Colon (tissue), 2 donors: ENCODE measurements at regions not wholly inside any gene's neighbourhood (a gene's known extent, or its start where the extent isn't known, plus 50 kb on each side); places are given as distances from the start of the nearest gene placed in this dataset.
A peak's percentile ranks its signal among the peaks of the same experiment; 100 is the strongest.

Source experiments
- FAIRE-seq: peaks from 2 replicates; lab custom pipeline; 2012; peaks lifted over from hg19 to GRCh38; lab: Jason Lieb, UNC
- donor health status: control.
- donor health status: control.

DNA sequence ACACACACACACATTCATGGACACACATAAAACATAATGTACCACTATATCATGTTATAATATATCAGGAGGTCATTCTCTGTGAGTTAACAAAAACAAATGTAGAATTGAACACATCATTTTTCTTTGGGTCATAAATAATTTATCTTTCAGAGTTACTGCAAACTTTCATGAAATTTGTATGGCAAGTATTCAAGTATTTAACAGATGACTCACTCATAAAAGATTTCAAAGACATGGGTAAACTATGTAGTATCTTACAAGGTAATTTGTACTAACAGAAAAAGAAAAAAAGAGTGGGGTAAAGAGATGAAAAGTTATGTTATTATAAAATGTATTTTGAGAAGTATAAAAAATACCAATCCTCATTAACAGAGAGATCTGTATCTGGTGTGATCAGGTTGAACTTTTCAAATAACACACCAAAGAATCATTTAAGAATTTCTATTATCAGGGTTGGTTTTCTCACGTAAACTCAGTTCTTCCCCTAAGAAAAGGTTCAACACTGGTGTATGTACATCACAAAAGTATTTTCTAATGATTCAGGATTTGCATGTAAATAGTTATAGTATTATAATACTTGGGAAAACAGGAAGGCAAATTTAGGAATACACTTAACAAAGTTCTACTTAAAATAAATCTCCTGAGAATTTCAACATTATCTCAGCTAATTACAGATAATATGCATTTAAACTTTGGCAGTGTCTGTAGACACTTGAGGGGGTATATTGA lies 933.1 kb upstream of the LRRN3 start:
- FAIRE-seq = no peak

DNA sequence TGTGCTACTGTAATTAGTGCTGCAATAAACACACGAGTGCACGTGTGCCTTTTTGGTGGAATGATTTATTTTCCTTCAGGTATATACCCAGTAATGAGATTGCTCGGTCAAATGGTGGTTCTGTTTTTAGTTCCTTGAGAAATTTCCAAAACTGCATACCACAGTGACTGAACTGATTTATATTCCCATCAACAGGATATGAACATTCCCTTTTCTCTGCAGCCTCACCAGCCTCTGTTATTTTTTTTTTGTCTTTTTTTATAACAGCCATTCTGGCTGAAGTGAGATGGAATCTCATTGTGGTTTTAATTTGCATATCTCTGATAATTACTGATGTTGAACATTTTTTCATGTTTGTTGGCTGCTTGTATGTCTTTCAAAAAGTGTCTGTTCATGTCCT lies 922.9 kb upstream of the LRRN3 start:
- FAIRE-seq = no peak

DNA sequence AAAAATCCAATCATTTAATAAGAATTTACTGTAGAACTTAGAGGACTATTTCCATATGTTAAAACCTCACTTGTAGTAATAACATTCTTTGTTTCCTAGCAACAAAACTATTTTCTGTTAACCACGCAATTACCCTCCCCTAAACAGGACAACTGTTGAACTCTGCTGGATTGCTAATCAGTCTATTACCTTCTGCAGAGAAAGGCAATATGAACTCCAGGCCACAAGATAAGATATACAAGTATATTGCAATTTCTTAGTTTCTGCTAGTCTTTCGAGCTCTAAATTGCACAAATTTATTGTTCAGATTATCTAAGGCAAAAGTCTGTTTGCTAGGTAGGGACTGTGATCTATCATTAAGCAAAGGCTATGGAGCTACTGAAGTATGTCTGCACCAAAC lies 920.1 kb upstream of the LRRN3 start:
- FAIRE-seq = no peak

DNA sequence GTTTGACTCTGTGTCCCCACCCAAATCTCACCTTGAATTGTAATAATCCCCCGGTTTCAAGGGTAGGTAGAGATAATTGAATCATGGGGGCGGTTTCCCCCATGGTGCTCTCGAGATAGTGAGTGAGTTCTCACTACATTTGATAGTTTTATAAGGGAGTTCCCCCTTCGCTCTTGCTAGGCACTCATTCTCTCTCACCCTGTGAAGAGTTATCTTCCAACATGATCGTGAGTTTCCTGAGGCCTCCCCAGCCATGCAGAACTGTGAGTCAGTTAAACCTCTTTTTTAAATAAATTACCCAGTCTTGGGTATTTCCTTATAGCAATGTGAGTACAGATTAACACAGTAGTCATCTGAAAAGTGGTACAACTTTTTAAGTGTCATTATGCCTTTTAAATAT lies 913.5 kb upstream of the LRRN3 start:
- FAIRE-seq = no peak

DNA sequence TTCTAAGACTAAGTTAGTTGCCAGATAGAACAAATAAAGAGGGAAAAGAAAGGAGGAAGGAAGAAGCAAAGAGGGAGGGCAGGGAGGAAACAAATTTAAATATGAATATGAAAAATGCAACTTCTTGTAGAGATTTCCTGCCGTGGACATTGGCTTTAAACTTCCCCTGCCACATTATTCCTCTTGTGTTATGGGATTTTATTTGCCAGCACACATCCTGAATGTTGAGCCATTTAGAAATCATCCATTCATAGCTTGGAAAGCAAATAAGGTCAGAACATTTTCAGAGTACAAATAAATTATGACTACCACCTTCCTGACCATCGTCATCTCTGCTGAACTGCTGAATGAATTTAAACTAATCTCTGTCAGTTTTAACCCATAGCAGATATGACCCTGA lies 911.9 kb upstream of the LRRN3 start:
- no peak for FAIRE-seq

DNA sequence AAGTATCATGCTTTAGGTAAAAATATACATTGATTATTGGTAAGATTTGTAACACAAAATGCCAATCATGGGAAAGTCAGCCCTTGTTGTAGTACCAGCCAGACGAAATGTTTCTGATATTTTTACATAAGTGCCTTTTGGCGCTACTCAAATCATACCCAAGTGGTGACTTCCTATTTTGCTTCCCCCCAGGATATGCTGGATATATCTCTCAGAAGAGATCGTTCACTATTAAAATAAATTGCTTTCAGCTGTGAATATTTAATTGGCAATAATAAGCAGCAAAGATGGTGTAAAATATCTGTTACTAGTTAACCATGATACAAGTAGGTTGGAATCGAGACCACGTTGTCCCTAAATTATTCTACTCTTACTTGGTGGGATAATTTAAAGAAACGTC lies 909.2 kb upstream of the LRRN3 start:
- FAIRE-seq = no peak

DNA sequence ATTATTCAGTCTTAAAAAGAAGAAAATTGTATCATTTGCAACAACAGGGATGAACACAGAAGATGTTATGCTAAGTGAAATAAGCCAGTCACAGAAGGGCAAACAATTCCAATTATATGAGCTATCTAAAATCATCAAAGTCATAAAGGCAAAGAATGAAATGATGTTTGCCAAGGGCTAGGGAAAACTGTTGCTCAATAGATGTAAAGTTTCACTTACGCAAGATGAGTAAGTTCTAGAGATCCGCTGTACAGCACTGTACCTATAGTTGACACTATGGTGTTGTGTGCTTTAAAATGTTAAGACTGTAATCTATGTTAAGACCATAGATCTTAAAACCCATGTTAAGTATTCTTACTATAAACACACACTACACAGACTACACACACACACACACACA lies 904.6 kb upstream of the LRRN3 start:
- FAIRE-seq = no peak

DNA sequence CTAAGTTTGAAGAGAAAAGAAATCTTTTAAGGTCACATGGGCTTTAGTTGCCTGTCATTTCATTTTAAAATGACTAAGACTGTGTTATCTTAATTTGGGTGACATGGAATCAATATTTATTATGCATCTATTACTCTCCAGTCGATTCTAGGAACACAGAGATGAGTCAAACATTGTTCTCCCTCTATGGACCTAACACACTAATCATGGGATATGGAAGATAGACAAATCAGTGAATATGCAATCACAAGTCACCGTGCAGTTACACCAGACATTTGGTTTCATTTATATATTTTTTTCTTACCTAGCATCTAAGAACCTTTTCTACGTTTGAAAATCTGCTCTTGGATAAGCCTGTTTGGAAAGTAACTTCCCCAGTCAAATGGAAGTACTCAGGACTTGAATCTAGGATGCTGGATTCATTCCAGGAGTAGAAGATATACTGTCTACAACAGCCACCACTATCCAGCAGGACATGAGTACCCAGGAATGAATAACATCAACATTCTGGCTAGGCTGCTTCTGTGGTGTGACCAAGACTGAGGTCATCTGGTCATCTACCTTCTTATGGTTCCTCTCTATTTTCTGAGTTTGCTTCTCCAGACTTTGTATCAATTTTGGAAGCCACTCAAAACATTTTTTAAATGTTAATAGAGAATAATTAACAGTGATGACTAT lies 902.9 kb upstream of the LRRN3 start:
- FAIRE-seq = no peak

DNA sequence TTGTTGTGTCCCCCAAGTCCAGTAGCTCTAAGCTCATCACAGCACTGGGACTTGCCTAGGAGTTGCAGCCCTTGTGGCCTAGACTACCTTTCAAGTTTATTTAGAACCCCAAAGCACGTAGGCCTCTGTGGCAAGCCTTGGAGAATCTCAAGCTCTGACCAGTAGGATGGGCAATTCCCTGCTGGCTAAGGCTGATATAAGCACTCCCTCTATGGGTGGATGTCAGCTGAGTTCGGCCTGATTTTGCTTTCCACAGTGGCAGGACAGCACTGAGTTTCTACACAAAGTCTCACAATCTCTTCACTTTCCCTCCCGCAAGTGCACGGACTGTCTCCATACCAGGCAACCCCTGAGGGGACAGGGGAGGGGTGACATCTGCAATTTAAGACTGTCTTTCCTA lies 886.4 kb upstream of the LRRN3 start:
- FAIRE-seq = no peak

DNA sequence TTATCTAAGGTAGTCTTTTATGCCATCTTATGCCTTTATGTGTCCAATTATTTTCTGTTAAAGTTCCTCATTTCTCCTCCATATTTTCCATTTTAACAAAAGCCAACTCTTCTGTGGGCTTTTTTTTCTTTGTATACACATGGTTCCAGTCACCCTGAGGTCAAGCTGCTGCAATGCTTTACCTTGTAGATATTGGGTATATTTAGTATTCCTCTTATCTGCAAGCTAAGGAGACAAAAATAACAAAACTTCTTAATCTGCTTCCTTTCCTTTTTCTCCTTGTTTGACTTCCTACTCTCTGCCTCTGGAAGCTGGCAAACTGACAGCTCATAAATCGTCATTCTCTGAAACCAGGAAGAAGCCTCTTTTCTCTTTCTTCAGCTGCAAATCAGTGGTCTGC lies 885.0 kb upstream of the LRRN3 start:
- no peak for FAIRE-seq

DNA sequence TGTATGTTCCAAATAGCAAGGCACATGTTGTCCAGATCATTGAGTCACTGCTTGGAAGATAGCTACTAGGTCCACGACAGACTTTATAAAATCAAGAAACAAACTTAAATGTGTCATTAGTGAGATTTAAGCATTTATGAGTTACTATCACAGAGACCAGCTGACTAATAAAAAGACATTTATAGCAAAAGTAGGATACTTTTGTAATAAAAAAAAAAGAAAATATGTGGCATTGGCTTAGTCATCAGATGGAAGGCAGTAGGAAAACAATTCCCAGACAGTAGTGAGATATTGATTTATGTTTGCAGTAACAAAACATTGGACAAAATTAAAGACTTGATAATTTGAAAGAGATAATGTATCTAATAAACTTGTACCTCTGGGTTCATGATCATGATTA lies 881.0 kb upstream of the LRRN3 start:
- FAIRE-seq = no peak

DNA sequence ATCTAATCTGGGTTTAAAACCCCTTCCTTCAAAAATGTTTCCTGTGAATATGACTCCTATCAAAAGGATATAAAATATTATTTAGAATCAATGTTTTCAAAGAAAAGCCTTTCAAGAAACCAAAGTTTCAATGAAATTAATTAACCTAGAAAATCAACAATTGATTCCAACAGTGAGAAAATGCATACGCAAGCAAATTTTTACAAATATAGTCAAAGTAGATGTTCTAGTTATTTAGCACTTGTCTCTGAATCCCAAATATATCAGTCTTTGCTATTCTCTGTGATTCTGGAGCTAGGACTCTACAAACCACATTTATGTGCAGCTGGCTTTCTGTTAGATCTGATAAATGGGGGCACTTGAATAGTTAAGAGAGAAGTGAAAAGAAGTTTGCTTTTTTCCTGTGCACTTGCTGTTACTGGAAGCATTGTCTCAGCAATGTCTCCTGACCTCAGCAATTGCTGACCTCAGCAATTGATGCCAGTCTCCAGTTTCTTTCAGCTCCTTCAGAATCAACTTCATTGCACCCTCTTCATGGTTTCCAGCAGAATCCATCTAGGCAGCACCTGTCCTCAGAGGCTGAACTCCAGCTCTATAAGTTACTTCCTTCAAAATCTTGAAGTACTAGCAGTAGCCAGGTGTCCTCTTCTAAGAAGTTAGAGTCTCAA lies 879.9 kb upstream of the LRRN3 start:
- FAIRE-seq = no peak

DNA sequence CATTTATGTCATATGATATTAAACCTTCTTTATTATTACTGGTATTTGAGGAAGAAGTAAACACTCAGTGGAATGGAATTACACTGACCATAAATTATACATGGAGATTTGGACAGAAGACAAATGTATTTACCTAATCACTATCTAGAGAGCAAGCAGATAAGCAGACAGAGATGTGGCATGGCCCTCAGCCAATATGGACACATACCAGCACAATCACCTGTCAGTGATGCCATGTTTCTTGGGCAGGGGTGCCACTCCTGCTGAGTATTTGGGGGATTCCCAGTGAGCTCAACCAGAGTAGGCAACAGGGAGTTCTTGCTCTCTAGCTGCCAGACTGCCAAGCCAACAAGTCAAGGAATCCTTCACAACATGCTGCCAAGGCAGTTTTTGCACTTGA lies 866.3 kb upstream of the LRRN3 start:
- no peak for FAIRE-seq

DNA sequence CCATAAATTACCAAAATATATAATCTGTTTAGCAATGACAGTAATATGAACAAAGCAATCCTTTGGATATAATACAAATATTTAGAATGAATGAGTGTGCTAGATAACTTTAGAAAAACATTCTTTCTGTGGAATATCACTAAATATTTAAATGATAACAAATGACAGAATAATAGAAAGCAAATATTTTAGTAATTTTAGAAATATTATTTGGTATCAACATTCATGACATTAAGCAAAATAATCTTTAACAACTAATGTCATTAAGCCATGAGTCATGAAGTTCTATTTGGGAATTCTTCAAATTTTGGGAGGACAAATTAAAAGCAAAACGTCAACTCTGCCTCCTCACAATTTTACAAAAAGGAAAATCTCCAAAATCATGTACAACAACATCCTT lies 844.8 kb upstream of the LRRN3 start:
- peak; percentile 83 for FAIRE-seq

DNA sequence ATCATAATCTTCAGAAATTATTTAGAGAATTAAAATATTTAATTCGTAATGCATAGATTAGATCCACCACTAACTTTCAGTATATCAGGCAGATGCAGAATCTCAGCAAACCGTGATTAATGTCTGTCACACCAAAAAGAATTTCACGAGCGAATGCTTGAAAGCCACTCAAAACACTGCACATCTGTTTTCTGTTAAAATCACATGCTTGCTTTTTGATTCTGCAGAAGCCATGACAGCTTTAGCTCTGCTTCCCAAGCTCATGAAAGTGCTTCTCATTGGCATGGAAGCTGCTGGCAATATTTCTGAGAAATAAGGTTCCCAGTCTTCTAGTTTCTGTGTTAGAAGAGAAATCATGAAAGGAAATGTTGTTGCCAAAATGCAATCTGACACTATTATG lies 837.8 kb upstream of the LRRN3 start:
- no peak for FAIRE-seq

DNA sequence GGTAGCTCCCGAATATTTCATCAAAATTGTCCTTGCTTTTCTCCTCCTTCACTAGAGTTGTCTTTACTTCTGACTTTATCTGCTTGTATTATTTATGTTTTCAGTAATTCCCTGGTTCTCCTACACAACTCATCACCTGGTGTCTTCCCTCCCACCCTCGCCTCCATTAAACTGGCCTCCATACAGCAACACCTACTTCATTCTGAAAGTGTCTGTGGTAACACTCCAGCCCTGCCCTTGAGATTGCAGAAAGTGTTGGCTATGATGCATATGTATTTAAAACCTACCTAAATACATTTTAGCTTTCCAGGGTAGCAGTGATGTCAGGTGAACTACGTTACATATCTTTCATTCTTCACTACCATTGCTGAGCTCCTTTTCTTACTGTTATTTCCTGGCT lies 833.3 kb upstream of the LRRN3 start:
- FAIRE-seq = no peak

DNA sequence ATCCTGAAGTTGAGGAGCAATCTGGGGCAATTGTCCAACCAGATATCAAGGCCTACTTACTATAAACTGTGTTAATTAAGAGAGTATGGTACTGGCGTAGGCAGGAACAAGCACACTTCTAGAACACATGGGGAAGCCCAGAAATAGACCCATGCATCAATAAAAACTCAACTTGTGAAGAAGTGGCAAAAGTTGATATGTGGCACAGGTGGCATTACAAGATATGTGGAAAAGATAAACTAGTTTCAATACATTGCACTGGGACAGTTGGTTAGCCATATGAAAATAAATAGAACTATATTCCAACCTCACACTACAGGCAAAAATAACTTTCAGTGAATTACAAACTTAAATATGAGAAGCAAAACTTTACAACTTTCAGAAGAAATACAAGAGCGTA lies 828.7 kb upstream of the LRRN3 start:
- no peak for FAIRE-seq

DNA sequence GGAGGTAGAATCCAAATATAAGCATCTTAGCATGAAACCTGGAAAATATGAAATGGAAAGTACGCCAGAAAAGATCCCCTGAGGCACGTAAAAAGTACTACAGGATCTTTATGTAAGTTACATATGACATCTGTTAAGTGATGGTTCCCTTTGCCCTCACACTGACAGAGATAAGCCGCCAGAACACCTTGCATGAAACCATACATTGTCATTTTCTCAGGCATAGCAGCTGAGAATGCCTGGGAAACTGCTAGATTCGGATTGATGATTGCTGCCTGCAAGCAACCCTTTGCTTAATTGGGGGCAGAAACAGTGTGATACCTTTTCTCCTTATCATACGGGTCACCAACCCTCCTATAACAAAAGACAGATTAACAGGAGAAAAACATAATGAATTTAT lies 826.6 kb upstream of the LRRN3 start:
- no peak for FAIRE-seq

DNA sequence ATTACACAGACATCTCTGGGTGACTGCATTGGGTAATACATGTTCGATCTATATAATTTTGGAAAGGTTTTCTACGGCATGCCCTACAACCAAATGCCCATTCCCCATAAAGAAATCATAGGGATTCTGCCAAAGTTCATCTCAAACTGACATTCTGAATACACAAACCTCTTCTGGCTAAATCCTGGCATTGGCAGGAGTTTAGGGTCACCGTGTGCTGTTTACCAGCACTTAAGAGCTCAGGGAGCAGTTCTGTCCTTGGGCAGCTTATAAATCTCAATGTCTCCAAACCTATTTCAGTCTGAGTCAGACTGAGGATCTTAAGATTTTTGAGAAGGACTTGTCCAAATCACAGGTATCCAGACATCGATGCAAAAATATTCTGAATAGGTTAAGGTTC lies 809.6 kb upstream of the LRRN3 start:
- no peak for FAIRE-seq

DNA sequence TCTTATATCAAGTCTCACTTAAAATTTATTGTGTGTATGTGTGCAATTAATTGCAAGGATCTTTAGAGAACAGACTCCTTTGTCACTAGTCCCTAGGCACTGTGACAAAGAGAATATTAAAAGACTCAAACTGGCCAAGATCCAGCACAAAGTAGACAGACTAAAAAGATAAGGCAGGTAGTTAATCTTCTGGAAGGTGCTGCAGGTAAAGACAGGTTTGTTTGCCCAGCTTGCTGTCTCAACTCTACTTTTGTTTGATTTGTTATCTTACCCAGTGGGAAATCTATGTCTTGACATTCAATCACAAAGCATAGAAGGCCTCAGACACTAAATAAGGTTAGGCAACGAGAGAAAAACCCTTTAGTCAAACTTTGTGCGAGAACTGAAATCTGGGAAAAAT lies 807.9 kb upstream of the LRRN3 start:
- no peak for FAIRE-seq

DNA sequence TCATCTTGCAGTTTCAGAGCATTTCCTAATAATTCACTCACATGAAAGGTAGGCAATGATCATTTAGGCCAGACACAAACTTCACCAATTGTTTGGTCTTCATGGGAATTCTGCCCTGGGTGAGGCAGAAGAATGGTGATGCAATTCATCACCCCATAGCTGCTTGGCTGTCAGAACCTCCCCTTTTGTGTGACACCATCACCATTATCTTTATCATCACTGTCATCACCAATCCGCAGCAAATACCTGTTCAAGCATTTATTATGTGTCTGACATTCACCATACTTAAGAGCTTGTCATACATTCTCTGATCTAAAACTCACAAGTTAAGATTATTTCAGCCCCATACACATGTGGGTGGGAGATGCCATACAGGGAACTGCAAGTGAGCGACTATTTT lies 799.5 kb upstream of the LRRN3 start:
- FAIRE-seq = no peak

DNA sequence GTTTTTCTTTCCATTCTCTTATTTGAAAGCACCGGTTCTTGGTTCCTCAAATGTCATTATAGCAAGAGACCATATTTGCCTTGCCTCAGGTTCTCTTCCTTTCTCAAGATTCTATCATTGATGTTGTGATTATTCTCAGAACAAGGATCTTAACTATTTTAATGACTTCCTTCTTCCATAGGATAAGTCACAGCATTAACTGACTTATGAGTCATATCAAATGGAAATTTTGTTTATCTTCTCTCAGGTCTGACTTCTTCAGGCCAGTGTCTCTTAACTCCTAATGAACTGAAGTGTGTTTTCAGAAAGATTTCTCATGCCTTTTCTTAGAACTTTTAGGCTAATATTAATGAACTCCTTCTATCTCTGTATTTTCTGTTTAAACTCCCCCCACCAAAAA lies 794.6 kb upstream of the LRRN3 start:
- FAIRE-seq = no peak

DNA sequence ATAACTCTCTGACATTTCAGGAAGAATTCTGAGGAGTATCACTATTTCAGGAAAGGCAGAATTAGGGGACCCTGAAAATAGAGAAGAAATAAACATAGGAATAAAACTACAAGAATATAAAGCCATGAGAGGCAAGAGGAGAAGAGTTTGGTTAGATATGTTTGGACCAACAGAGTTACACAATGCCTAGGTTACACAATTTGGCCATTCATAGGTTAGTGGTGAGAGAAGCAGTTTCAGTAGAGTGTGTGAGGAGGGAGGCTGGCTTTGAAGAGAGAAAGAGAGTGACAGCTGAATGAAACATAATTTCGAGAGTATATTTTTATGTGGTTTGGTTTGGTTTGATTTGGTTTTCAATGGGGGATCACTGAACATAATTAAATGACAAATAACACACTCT lies 783.2 kb upstream of the LRRN3 start:
- no peak for FAIRE-seq

DNA sequence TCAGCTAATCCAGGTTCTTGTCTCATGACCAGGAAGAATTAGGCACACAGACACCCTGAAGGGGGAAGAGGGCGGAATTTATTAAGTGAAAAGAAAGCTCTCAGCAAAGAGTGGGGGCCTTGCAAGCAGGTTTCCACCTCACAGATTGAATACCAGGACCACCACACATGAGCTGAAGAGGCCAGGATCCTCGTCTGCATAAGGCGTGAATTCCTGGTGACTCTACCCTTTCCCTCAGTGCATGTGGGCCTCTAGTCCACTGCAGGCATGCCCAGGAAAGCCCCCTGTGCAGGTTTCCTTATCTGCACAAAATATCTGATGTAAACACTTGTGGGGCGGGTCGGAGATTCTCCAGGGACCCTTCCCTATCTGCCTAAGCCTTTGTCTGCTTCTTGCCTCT lies 782.1 kb upstream of the LRRN3 start:
- no peak for FAIRE-seq
